HEK293 (cell line): ENCODE measurements at regions not wholly inside any gene's neighbourhood (a gene's known extent, or its start where the extent isn't known, plus 50 kb on each side); places are given as distances from the start of the nearest gene placed in this dataset.

Experiments
- CTCF ChIP-seq: fragments of 450-650 bp; formaldehyde crosslinking; IDR thresholded peaks from 2 replicates; pipeline ENCODE4 v1.5.1; 2016; ENCODE audit warnings: missing biosample characterization, missing genetic modification characterization
- OVOL3 ChIP-seq: fragments of 450-650 bp; formaldehyde crosslinking; IDR thresholded peaks from 2 replicates; pipeline ENCODE4 v1.5.1; 2016; ENCODE audit warnings: missing biosample characterization, missing genetic modification characterization
- REPIN1 ChIP-seq: fragments of 450-650 bp; formaldehyde crosslinking; IDR thresholded peaks from 2 replicates; pipeline ENCODE4 v1.5.1; 2017; ENCODE audit warnings: missing biosample characterization, missing genetic modification characterization, low read depth
- SP7 ChIP-seq: fragments of 450-650 bp; formaldehyde crosslinking; IDR thresholded peaks from 2 replicates; pipeline ENCODE4 v1.5.1; 2016; ENCODE audit warnings: missing biosample characterization, missing genetic modification characterization
- YY1 ChIP-seq: fragments of 450-650 bp; formaldehyde crosslinking; IDR thresholded peaks from 2 replicates; pipeline ENCODE4 v1.5.1; 2018; ENCODE audit warnings: missing biosample characterization, missing genetic modification characterization
- ZBTB10 ChIP-seq: fragments of 450-650 bp; formaldehyde crosslinking; IDR thresholded peaks from 2 replicates; pipeline ENCODE4 v1.5.1; 2016; ENCODE audit warnings: missing biosample characterization, missing genetic modification characterization
- ZBTB21 ChIP-seq: fragments of 450-650 bp; formaldehyde crosslinking; IDR thresholded peaks from 2 replicates; pipeline ENCODE4 v1.5.1; 2017; ENCODE audit warnings: missing biosample characterization, missing genetic modification characterization
- ZFP3 ChIP-seq: fragments of 450-650 bp; formaldehyde crosslinking; IDR thresholded peaks from 2 replicates; pipeline ENCODE4 v1.5.1; 2016; ENCODE audit warnings: low read depth, missing biosample characterization, missing genetic modification characterization
- ZFP69B ChIP-seq: fragments of 450-650 bp; formaldehyde crosslinking; IDR thresholded peaks from 2 replicates; pipeline ENCODE4 v1.5.1; 2016; ENCODE audit warnings: missing biosample characterization, missing genetic modification characterization
- ZNF274 ChIP-seq, 2 experiments: fragments of 200-500 bp in 1 of 2; fragments of 450-650 bp in 1 of 2; sonication (Bioruptor generic) in 1 of 2; formaldehyde crosslinking in 1 of 2; IDR thresholded peaks; 2 replicates each; pipeline versions ENCODE4 v1.5.1 to v1.6.1; 2014 to 2016; ENCODE audit warnings: borderline replicate concordance in 1 of 2, inconsistent platforms in 1 of 2, low read length in 1 of 2, missing biosample characterization in 1 of 2, missing genetic modification characterization in 1 of 2
- ZNF416 ChIP-seq: fragments of 450-650 bp; formaldehyde crosslinking; IDR thresholded peaks from 2 replicates; pipeline ENCODE4 v1.5.1; 2016; ENCODE audit warnings: missing biosample characterization, missing genetic modification characterization
- ZNF530 ChIP-seq: fragments of 450-650 bp; formaldehyde crosslinking; IDR thresholded peaks from 2 replicates; pipeline ENCODE4 v1.5.1; 2016; ENCODE audit warnings: low read depth, missing biosample characterization, missing genetic modification characterization

- TF ChIP-seq REPIN1 (tag by site-specific recombination) (no peak), ZNF416 (tag by site-specific recombination) (no peak), CTCF (tag by site-specific recombination) (no peak), ZNF530 (tag by site-specific recombination) (no peak), ZNF274 (IDR thresholded peaks at IDR 0.05; ENCODE audit: low read length) (no peak), ZNF274 (tag by site-specific recombination; IDR thresholded peaks at IDR 0.05; ENCODE audit: borderline replicate concordance) (no peak), OVOL3 (no peak), SP7 (tag by site-specific recombination) (no peak), ZFP69B (no peak), ZFP3 (tag by site-specific recombination) (no peak), YY1 (tag by site-specific recombination) (no peak), ZBTB10 (no peak), ZBTB21 (tag by site-specific recombination) (no peak)
These were observed 214.8 kb upstream of the ATXN7L3B start for GRCh38 chr12:74322792-74323191.
